ENCODE measurements at regions not wholly inside any gene's neighbourhood (a gene's known extent, or its start where the extent isn't known, plus 50 kb on each side); places are given as distances from the start of the nearest gene placed in this dataset.
"Not testable (repeated sequence)": the region's sequence is repeated elsewhere in the genome, so short reads cannot be mapped to it uniquely, and the experiment has no call there.

- POLR2A ChIA-PET, result no interaction called here
- Histone ChIP-seq H3K4me2 (no peak overlapping the region), H3K9me3 (peaks cover 22% of the 10 kb centered on the region; the same call in 1 of the 3 replicates), H3K27ac (no peak overlapping the region), H3K4me1 (no peaks in the 10 kb centered on the region), H3K4me3 (no peak overlapping the region)
- no peak for ATAC-seq
- no peak for FAIRE-seq
- DNase-seq (ENCODE audit: low read depth in 1 of 2, low spot score in 1 of 2), result no peak
- peak; percentile 20 to 39; a peak in 2 of 4 replicates for TF ChIP-seq CEBPB (IDR thresholded peaks at IDR 0.05)
- TF ChIP-seq ATOH8 (CRISPR knock-in tag; IDR thresholded peaks at IDR 0.05; ENCODE audit: low read depth), result no peak
- CTCF ChIA-PET, result interaction anchor here (1.0 to 3.2 kb wide), 3 partner anchors 15 to 262 kb away, joined by 3 to 15 read pairs (median 12); no protein-coding TSS in a partner anchor
- 89% methylated on average over 5 of the region's 5 CpGs for WGBS (ENCODE audit: missing lambda C conversion rate)
These were observed 85.6 kb upstream of the RPH3AL start for GRCh38 chr17:438191-438590.

- Histone ChIP-seq H3K4me1 (no peaks in the 10 kb centered on the region), H3K4me2 (no peak overlapping the region), H3K27ac (no peak overlapping the region), H3K9me3 (peaks cover 22% of the 10 kb centered on the region; the same call in 1 of the 3 replicates), H3K4me3 (no peak overlapping the region)
- POLR2A ChIA-PET, result no interaction called here
- DNase-seq (ENCODE audit: low read depth in 1 of 2, low spot score in 1 of 2), result no peak
- 99% methylated on average over 2 of the region's 2 CpGs for WGBS (ENCODE audit: missing lambda C conversion rate)
- peak; percentile 7 for FAIRE-seq
- CTCF ChIA-PET, result interaction anchor here (0.6 to 3.2 kb wide), 4 partner anchors 20 to 547 kb away, joined by 3 to 15 read pairs (median 8); no protein-coding TSS in a partner anchor
- TF ChIP-seq POLR2A (IDR thresholded peaks at IDR 0.05; ENCODE audit: low read length), result no peak
- no peak for TF ChIP-seq HDAC2 (IDR thresholded peaks at IDR 0.05)
- no peak for TF ChIP-seq CBX2 (IDR thresholded peaks at IDR 0.05; ENCODE audit: borderline replicate concordance, low read depth)
- no peak for TF ChIP-seq BHLHE40 (IDR thresholded peaks at IDR 0.05; ENCODE audit: low read depth, low read length)
- TF ChIP-seq KDM1A (IDR thresholded peaks at IDR 0.05; ENCODE audit: low read depth), result no peak
- TF ChIP-seq MAZ (IDR thresholded peaks at IDR 0.05; ENCODE audit: borderline replicate concordance, low read depth, low read length), result no peak
- no peak for TF ChIP-seq MAX (IDR thresholded peaks at IDR 0.05)
- no peak for TF ChIP-seq USF2 (IDR thresholded peaks at IDR 0.05)
- no peak for TF ChIP-seq SREBF2 (IDR thresholded peaks at IDR 0.05)
- TF ChIP-seq HOXB5 (CRISPR knock-in tag; IDR thresholded peaks at IDR 0.05), result no peak
- no peak for TF ChIP-seq CTCF (IDR thresholded peaks at IDR 0.05)
- TF ChIP-seq RFX5 (IDR thresholded peaks at IDR 0.05), result no peak
- no peak for TF ChIP-seq TFCP2L1 (CRISPR knock-in tag; IDR thresholded peaks at IDR 0.05)
- TF ChIP-seq EHF (CRISPR knock-in tag; IDR thresholded peaks at IDR 0.05), result no peak
- no peak for ATAC-seq
These were observed 84.9 kb upstream of the RPH3AL start for GRCh38 chr17:437545-437944.

- no peak overlapping the region for H3K4me2 ChIP-seq
- ChIA-PET CTCF (interaction anchor here (1.1 to 3.2 kb wide), 2 partner anchors 19 to 25 kb away, joined by 3 to 15 read pairs; no protein-coding TSS in a partner anchor), POLR2A (no interaction called here)
- peaks cover 22% of the 10 kb centered on the region; the same call in 1 of the 3 replicates for H3K9me3 ChIP-seq
- no peak overlapping the region for H3K4me3 ChIP-seq
- H3K4me1 ChIP-seq, result no peaks in the 10 kb centered on the region
- no peak overlapping the region for H3K27ac ChIP-seq
- ATAC-seq, result no peak
- TF ChIP-seq RARB (CRISPR knock-in tag; IDR thresholded peaks at IDR 0.05) (no peak), FOSL2 (IDR thresholded peaks at IDR 0.05) (no peak), FOSL2 (CRISPR knock-in tag; IDR thresholded peaks at IDR 0.05) (no peak), POLR2AphosphoS2 (conservative IDR thresholded peaks at IDR 0.05; ENCODE audit: low read length) (no peak), ATOH8 (CRISPR knock-in tag; IDR thresholded peaks at IDR 0.05; ENCODE audit: low read depth) (no peak), SREBF2 (IDR thresholded peaks at IDR 0.05) (no peak), PHF8 (IDR thresholded peaks at IDR 0.05; ENCODE audit: borderline replicate concordance, low read depth) (no peak)
- no peak for DNase-seq (ENCODE audit: low read depth in 1 of 2, low spot score in 1 of 2)
- 77% methylated on average over 7 of the region's 7 CpGs for WGBS (ENCODE audit: missing lambda C conversion rate)
- no peak for FAIRE-seq
These were observed 84.0 kb upstream of the RPH3AL start for GRCh38 chr17:436571-436970.

- ATAC-seq; POLR2A ChIA-PET; FAIRE-seq; H3K4me1 ChIP-seq; H3K4me2 ChIP-seq; H3K4me3 ChIP-seq; H3K27ac ChIP-seq; DNase-seq (ENCODE audit: low read depth in 1 of 2, low spot score in 1 of 2): not testable (repeated sequence)
- peaks cover 47% of the 10 kb centered on the region for H3K9me3 ChIP-seq
- CTCF ChIA-PET, result interaction anchor here (1.4 to 4.3 kb wide), 5 partner anchors 11 to 268 kb away, joined by 4 to 16 read pairs (median 7); no protein-coding TSS in a partner anchor
- 42% methylated on average over 2 of the region's 2 CpGs for WGBS (ENCODE audit: missing lambda C conversion rate)
These were observed 79.9 kb upstream of the RPH3AL start for GRCh38 chr17:432471-432870.
